Panc1 (cell line): ENCODE measurements at regions not wholly inside any gene's neighbourhood (a gene's known extent, or its start where the extent isn't known, plus 50 kb on each side); places are given as distances from the start of the nearest gene placed in this dataset.

Source experiments
- POLR2AphosphoS5 ChIP-seq: IDR thresholded peaks from 2 replicates; pipeline ENCODE4 v1.6.1; 2012; ENCODE audit warnings: mild to moderate bottlenecking, low read depth, low read length, moderate library complexity
- SIN3A ChIP-seq: IDR thresholded peaks from 2 replicates; pipeline ENCODE4 v1.6.1; 2012; ENCODE audit warnings: low read depth, mild to moderate bottlenecking, low read length, moderate library complexity, borderline replicate concordance; ENCODE audit not compliant: insufficient read depth
- TCF7L2 ChIP-seq: IDR thresholded peaks from 2 replicates; pipeline ENCODE4 v1.6.1; 2011; ENCODE audit warnings: mild to moderate bottlenecking, low read depth, low read length, inconsistent platforms
- TF ChIP-seq, protein P1 (sequence below): fragments of 450-650 bp; IDR thresholded peaks from 2 replicates; pipeline ENCODE4 v1.5.1; 2017; ENCODE audit warnings: mild to moderate bottlenecking
- TF ChIP-seq, protein P2 (sequence below), 2 experiments: IDR thresholded peaks; 2 replicates each; pipeline ENCODE4 v1.6.1; 2011 to 2012; ENCODE audit warnings: low read depth in 2 of 2, control low read depth in 1 of 2, low read length in 1 of 2, mild to moderate bottlenecking in 1 of 2, moderate library complexity in 1 of 2; ENCODE audit not compliant: insufficient read depth in 1 of 2

GRCh38 chr2:109068811-109069210 lies 60.2 kb upstream of the SH3RF3 start:
- TF ChIP-seq, protein P1, sequence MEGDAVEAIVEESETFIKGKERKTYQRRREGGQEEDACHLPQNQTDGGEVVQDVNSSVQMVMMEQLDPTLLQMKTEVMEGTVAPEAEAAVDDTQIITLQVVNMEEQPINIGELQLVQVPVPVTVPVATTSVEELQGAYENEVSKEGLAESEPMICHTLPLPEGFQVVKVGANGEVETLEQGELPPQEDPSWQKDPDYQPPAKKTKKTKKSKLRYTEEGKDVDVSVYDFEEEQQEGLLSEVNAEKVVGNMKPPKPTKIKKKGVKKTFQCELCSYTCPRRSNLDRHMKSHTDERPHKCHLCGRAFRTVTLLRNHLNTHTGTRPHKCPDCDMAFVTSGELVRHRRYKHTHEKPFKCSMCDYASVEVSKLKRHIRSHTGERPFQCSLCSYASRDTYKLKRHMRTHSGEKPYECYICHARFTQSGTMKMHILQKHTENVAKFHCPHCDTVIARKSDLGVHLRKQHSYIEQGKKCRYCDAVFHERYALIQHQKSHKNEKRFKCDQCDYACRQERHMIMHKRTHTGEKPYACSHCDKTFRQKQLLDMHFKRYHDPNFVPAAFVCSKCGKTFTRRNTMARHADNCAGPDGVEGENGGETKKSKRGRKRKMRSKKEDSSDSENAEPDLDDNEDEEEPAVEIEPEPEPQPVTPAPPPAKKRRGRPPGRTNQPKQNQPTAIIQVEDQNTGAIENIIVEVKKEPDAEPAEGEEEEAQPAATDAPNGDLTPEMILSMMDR = no peak
- TF ChIP-seq, protein P2, sequence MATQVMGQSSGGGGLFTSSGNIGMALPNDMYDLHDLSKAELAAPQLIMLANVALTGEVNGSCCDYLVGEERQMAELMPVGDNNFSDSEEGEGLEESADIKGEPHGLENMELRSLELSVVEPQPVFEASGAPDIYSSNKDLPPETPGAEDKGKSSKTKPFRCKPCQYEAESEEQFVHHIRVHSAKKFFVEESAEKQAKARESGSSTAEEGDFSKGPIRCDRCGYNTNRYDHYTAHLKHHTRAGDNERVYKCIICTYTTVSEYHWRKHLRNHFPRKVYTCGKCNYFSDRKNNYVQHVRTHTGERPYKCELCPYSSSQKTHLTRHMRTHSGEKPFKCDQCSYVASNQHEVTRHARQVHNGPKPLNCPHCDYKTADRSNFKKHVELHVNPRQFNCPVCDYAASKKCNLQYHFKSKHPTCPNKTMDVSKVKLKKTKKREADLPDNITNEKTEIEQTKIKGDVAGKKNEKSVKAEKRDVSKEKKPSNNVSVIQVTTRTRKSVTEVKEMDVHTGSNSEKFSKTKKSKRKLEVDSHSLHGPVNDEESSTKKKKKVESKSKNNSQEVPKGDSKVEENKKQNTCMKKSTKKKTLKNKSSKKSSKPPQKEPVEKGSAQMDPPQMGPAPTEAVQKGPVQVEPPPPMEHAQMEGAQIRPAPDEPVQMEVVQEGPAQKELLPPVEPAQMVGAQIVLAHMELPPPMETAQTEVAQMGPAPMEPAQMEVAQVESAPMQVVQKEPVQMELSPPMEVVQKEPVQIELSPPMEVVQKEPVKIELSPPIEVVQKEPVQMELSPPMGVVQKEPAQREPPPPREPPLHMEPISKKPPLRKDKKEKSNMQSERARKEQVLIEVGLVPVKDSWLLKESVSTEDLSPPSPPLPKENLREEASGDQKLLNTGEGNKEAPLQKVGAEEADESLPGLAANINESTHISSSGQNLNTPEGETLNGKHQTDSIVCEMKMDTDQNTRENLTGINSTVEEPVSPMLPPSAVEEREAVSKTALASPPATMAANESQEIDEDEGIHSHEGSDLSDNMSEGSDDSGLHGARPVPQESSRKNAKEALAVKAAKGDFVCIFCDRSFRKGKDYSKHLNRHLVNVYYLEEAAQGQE (IDR thresholded peaks at IDR 0.05; ENCODE audit: insufficient read depth in 1 of 2, low read depth in 2 of 2, low read length in 1 of 2) = no peak
- TF ChIP-seq POLR2AphosphoS5 (no peak), TCF7L2 (no peak), SIN3A (no peak)
